HG03575 (cell line): ENCODE measurements at regions not wholly inside any gene's neighbourhood (a gene's known extent, or its start where the extent isn't known, plus 50 kb on each side); places are given as distances from the start of the nearest gene placed in this dataset.

ENCODE experiments used
- ATAC-seq: cut with Tn5 transposase; IDR thresholded peaks from one replicate; pipeline ENCODE4 v1.9.1; 2021; ENCODE audit not compliant: unreplicated experiment, insufficient number of reproducible peaks, low FRiP score; ENCODE audit errors: extremely low read depth

GRCh38 chr11:32005786-32006416, 85.0 kb upstream of the RCN1 start:
- ATAC-seq, result no peak

DNA sequence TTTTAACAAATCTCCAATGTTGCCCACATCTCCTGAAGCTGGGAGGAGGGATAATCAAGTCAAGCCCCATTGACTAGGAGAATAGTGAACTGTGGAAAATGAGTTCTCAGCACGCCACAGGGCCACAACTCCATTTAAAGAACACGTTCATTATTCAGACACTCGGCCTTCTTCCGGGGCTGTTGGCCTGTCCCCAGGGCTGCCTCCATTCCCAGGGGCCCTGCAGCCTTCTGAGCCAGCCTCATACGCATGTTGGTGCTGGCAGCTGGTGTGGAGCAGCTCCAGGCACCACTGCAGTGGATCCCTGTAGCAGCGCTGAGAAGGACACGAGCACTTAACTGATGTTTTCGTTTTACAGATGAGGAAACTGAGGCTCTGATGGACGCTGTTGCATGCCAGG, 87.5 kb upstream of the RCN1 start:
- ATAC-seq, result no peak

DNA sequence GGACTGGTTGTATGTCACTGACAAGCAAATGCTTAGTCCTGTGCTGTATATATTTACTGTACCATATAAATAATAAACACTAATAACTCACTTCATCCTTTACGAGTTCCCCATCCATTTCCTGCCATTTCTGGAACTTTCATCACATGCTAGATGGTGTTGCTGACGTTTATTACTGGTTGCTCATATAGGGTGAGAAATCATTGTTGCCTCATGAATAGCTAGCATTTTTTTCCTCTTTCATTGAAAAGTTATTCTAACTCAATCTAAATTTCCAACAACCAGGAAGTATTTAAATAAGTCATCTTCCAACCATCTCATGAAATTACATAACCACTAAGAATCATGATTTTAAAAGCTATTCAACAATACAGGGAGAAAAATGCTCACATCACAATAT, 88.6 kb upstream of the RCN1 start:
- ATAC-seq, result no peak

GRCh38 chr11:31997955-31998354, 92.9 kb upstream of the RCN1 start:
- ATAC-seq, result no peak

DNA sequence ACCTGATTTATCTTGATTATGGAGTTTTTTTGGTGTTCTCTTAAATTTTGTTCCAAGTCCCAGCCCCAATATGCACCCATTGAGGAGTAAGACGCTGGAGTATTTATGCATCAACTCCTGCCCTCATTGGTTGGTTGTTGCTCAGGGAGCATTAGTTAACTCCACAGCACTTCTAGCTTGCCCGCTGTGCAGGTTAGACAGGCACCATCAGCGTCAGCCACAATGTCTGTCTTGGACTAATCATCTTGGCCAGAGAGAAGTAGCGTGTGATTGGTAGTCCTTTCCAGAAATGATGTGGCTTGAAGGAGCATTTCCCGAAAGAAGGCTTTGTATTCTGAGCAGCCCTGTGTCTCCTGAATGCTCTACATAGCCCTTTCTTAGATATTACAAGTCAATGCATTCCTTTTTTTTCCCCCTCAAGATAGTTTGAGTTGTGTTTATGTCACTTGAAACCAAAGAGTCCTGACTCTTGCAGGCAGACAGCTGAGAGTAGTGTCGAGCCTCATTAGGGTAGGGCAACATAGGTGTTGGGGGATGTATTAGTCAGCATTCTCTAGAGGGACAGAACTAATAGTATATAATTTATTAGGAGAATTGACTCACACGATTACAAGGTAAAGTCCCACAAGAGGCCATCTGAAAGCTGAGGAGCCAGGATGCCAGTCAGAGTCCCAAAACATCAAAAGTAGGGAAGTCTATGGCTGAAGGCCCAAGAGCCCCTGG, 94.6 kb upstream of the RCN1 start:
- ATAC-seq, result no peak

- no peak for ATAC-seq
Observed at GRCh38 chr11:31995525-31996094, 95.3 kb upstream of the RCN1 start.

GRCh38 chr11:31995032-31995431, 95.8 kb upstream of the RCN1 start:
- ATAC-seq, result no peak

- ATAC-seq, result no peak
Observed at GRCh38 chr11:31987118-31988005, 103.5 kb upstream of the RCN1 start.

- ATAC-seq, result no peak
Observed at GRCh38 chr11:31986201-31986889, 104.5 kb upstream of the RCN1 start.

DNA sequence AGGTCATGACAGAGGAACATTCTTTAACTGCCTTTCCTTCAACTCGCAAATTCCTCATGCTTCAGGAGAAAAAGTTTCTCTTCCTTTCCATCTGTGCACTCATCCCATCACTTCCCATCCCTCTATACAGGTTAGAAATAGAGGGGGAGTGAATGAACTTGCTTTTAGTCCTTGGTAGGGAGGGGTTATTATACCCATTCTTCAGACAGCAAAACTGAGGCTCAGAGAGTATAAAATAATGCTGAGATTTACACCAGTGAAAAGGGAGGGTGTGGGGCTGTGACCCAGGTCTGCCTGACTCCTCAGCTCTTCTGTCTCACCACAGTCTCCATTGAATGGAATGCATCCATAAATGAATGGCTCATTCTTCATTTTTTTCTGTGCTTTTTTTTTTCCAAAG, 109.4 kb upstream of the RCN1 start:
- ATAC-seq, result no peak

DNA sequence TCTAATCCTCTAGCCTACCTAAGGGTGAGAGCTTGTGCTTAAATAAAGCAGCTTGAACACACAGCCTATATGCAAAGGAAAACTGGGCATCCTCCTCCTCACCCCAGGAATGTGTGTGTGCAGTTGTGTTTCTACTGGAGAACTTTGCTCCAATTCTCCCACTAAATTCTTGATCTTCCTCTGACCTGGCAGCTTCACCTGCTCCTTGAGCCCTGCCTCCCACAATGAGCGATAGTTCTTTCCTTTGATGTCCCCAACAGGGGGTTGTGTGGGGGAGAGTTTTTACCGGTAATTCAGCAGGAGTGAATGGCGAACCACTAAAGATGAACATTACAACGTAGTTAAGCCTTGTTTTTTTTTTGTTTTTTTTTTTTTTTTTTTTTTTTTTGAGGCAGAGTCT, 113.5 kb upstream of the RCN1 start:
- no peak for ATAC-seq

GRCh38 chr11:31974366-31975136, 116.3 kb upstream of the RCN1 start:
- ATAC-seq, result no peak

- no peak for ATAC-seq
Observed at GRCh38 chr11:31973172-31973571, 117.7 kb upstream of the RCN1 start.

GRCh38 chr11:31972623-31973022, 118.3 kb upstream of the RCN1 start:
- ATAC-seq, result no peak

DNA sequence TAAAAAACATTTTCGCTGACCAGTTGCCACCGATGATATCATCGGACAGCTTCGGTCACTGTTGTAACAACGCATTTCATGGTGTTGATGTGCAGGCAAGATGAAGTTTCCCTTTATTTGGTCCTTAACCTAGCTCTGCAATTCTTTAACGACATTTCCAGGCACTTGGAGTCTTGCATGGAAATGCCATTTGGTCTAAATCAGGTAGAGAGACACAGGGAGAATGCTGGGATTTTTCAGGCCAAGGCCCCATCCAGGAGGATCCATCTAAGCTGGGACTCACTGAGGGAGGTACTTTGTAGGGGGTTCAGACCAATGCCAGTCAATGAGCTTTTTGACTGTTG, 121.5 kb upstream of the RCN1 start:
- ATAC-seq, result no peak

- ATAC-seq, result no peak
Observed at GRCh38 chr11:31968461-31969358, 122.2 kb upstream of the RCN1 start.

- no peak for ATAC-seq
Observed at GRCh38 chr11:31967404-31968130, 123.3 kb upstream of the RCN1 start.
